ENCODE measurements at regions not wholly inside any gene's neighbourhood (a gene's known extent, or its start where the extent isn't known, plus 50 kb on each side); places are given as distances from the start of the nearest gene placed in this dataset.
"Not testable (repeated sequence)": the region's sequence is repeated elsewhere in the genome, so short reads cannot be mapped to it uniquely, and the experiment has no call there.

DNA sequence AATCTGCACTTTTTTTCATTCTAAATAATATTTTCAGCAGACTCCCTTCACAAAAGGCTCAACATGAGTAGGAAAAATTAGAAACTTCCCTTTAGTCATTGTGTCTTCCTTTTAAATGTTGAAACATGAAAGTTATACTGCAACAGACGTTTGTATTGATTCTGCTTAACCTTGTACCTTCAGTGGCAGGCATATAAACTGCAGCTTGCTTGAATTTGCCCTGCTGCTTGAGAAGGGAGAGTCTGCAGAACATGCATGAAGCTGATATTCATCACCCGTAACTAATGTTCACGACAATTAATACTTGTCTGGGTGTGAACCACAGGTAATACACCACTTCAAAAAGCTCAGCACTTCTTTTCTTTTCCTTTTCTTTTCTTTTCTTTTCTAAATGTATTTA is 294.7 kb upstream of the LRP1B start:
- H3K4me3 ChIP-seq (ENCODE audit: low read depth, low read length): no peak overlapping the region
- H3K36me3 ChIP-seq (ENCODE audit: control insufficient read depth, insufficient read depth, low read length): no peaks in the 10 kb centered on the region
- no peaks in the 10 kb centered on the region for H3K27me3 ChIP-seq (ENCODE audit: control insufficient read depth, insufficient read depth, low read length)
- peaks cover 5% of the 10 kb centered on the region; the same call in 1 of the 2 replicates for H3K4me1 ChIP-seq (ENCODE audit: control insufficient read depth, insufficient read depth, low read length)
- no peak overlapping the region for H3K27ac ChIP-seq (ENCODE audit: low read depth, low read length)
- H3K9ac ChIP-seq (ENCODE audit: low read depth, low read length): no peak overlapping the region
- no peaks in the 10 kb centered on the region for H3K9me3 ChIP-seq (ENCODE audit: control insufficient read depth, insufficient read depth, low read length)

DNA sequence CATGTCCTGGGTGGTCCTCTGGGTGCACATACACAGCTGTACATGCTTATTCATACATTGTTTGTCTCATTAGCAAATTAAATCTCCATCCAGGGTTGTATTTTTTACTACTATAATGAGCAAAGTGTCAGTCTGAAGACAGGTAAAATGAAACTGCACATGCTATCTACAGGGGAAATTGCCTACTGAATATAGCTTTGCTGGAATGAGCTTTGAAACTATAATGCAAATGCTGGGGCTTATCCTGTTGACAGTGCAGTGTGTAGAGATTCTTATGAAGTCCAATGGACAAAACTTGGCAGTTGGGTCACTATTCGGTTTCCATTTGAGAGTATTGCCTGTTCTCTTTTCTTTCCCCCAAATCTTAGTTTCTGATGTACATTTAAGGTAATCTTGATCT is 292.8 kb upstream of the LRP1B start:
- no peaks in the 10 kb centered on the region for H3K36me3 ChIP-seq (ENCODE audit: control insufficient read depth, insufficient read depth, low read length)

DNA sequence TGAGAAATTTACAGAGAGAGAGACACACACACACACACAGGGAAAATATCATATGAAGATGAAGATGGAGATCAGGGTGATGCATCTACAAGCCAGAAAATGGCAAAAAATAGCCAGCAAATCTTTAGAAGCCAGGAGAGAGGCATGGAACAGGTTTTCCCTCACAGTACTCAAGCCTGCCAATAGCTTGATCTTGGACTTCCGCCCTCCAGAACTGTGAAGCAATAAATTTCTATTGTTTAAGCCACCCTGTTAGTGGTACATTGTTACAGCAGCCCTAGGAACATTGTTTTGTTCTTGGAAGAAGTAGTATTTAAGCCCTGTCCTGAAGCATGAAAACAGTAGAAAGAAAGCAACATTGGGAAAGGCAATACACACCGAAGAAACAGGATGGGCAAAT is 292.0 kb upstream of the LRP1B start:
- Histone ChIP-seq H3K4me1 (ENCODE audit: control insufficient read depth, insufficient read depth, low read length) (peaks cover 5% of the 10 kb centered on the region; the same call in 1 of the 2 replicates), H3K4me3 (ENCODE audit: low read depth, low read length) (no peak overlapping the region), H3K27ac (ENCODE audit: low read depth, low read length) (no peak overlapping the region), H3K9ac (ENCODE audit: low read depth, low read length) (no peak overlapping the region), H3K9me3 (ENCODE audit: control insufficient read depth, insufficient read depth, low read length) (no peaks in the 10 kb centered on the region), H3K36me3 (ENCODE audit: control insufficient read depth, insufficient read depth, low read length) (no peaks in the 10 kb centered on the region), H3K27me3 (ENCODE audit: control insufficient read depth, insufficient read depth, low read length) (no peaks in the 10 kb centered on the region)

More for the DNA sequence above, 292.8 kb upstream of the LRP1B start:
- Histone ChIP-seq H3K4me3 (ENCODE audit: low read depth, low read length) (no peak overlapping the region), H3K9me3 (ENCODE audit: control insufficient read depth, insufficient read depth, low read length) (no peaks in the 10 kb centered on the region), H3K4me1 (ENCODE audit: control insufficient read depth, insufficient read depth, low read length) (peaks cover 5% of the 10 kb centered on the region; the same call in 1 of the 2 replicates), H3K9ac (ENCODE audit: low read depth, low read length) (no peak overlapping the region), H3K27me3 (ENCODE audit: control insufficient read depth, insufficient read depth, low read length) (no peaks in the 10 kb centered on the region), H3K27ac (ENCODE audit: low read depth, low read length) (no peak overlapping the region)

DNA sequence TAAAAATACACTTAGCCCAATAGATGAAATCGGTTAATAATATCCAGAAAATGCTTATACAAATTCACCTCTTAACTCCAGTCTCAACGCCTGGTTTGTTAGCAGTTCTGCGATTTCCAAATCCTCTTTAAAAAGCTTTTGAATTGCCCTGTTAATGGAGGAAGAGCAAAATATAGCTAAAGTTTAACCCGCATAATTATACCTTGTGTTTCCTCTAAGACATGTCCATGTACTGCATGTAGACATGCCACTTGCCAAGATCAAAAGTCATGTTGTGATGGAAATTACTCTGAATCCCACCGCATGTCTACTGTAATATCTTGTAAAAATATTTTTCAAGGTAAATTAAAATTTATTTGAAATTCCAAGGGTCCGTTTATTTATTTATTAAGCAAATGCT is 291.2 kb upstream of the LRP1B start:
- no peaks in the 10 kb centered on the region for H3K36me3 ChIP-seq (ENCODE audit: control insufficient read depth, insufficient read depth, low read length)
- no peak overlapping the region for H3K4me3 ChIP-seq (ENCODE audit: low read depth, low read length)
- H3K4me1 ChIP-seq (ENCODE audit: control insufficient read depth, insufficient read depth, low read length): peaks cover 5% of the 10 kb centered on the region; the same call in 1 of the 2 replicates
- no peaks in the 10 kb centered on the region for H3K27me3 ChIP-seq (ENCODE audit: control insufficient read depth, insufficient read depth, low read length)
- no peaks in the 10 kb centered on the region for H3K9me3 ChIP-seq (ENCODE audit: control insufficient read depth, insufficient read depth, low read length)
- no peak overlapping the region for H3K9ac ChIP-seq (ENCODE audit: low read depth, low read length)
- no peak overlapping the region for H3K27ac ChIP-seq (ENCODE audit: low read depth, low read length)

DNA sequence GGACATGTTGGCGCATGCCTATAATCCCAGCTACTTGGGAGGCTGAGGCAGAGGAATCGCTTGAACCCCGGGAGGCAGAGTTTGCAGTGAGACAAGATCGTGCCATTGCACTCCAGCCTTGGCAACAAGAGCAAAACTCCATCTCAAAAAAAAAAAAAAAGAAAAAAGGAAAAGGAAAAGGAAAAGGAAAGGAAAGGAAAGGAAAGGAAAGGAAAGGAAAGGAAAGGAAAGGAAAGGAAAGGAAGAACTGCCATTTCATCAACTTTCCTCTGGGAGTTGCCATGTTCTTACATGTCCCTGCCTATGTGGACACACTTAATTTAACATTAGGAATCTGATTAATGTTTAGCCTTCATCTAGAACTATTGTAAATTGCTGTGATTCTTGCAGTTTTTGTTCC is 287.9 kb upstream of the LRP1B start:
- H3K9me3 ChIP-seq (ENCODE audit: control insufficient read depth, insufficient read depth, low read length); H3K36me3 ChIP-seq (ENCODE audit: control insufficient read depth, insufficient read depth, low read length); H3K4me3 ChIP-seq (ENCODE audit: low read depth, low read length); H3K27ac ChIP-seq (ENCODE audit: low read depth, low read length); H3K27me3 ChIP-seq (ENCODE audit: control insufficient read depth, insufficient read depth, low read length); H3K9ac ChIP-seq (ENCODE audit: low read depth, low read length); H3K4me1 ChIP-seq (ENCODE audit: control insufficient read depth, insufficient read depth, low read length): not testable (repeated sequence)

DNA sequence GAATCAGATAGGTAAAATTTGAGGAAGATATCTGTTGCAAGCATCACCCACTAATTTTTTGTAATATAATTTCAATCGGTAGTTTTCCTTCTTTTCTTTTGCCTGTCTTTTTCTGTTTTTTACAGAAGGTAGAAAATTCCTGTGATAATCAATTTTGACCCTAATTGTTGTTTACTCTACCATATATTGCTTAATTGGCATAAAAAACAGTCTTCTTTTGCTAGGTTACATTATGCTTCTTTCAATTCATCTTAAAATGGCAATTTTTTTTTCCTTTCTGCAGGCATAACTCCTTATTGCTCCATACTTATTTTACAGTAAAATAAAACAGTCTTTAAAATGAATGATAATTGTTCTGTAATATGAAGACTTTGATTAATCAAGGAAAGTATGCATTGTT is 286.2 kb upstream of the LRP1B start:
- no peaks in the 10 kb centered on the region for H3K4me1 ChIP-seq (ENCODE audit: control insufficient read depth, insufficient read depth, low read length)
- no peak overlapping the region for H3K9ac ChIP-seq (ENCODE audit: low read depth, low read length)
- H3K4me3 ChIP-seq (ENCODE audit: low read depth, low read length): no peak overlapping the region
- no peaks in the 10 kb centered on the region for H3K27me3 ChIP-seq (ENCODE audit: control insufficient read depth, insufficient read depth, low read length)
- H3K9me3 ChIP-seq (ENCODE audit: control insufficient read depth, insufficient read depth, low read length): no peaks in the 10 kb centered on the region
- H3K27ac ChIP-seq (ENCODE audit: low read depth, low read length): no peak overlapping the region
- no peaks in the 10 kb centered on the region for H3K36me3 ChIP-seq (ENCODE audit: control insufficient read depth, insufficient read depth, low read length)

DNA sequence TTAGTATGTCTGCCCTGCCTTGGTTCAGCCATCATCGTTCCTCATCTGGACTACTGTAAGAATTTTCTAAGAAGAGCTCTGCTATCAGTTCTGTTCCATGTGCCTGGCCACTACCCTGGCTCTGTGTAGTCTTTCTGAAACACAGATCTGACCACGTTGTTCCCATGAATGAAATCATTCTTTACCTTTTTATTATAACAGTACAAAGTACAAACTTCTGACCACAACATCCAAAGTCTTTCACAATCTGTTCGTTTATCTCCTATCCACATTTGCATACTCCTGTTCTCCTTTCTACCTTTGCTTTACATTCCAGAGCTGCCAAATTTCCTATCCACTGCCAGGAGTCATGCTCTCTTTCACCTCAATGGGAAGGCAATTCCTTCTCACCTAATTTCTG is 284.6 kb upstream of the LRP1B start:
- no peaks in the 10 kb centered on the region for H3K4me1 ChIP-seq (ENCODE audit: control insufficient read depth, insufficient read depth, low read length)
- H3K27ac ChIP-seq (ENCODE audit: low read depth, low read length): no peak overlapping the region
- H3K9me3 ChIP-seq (ENCODE audit: control insufficient read depth, insufficient read depth, low read length): no peaks in the 10 kb centered on the region
- no peak overlapping the region for H3K9ac ChIP-seq (ENCODE audit: low read depth, low read length)
- no peaks in the 10 kb centered on the region for H3K27me3 ChIP-seq (ENCODE audit: control insufficient read depth, insufficient read depth, low read length)
- no peak overlapping the region for H3K4me3 ChIP-seq (ENCODE audit: low read depth, low read length)
- no peaks in the 10 kb centered on the region for H3K36me3 ChIP-seq (ENCODE audit: control insufficient read depth, insufficient read depth, low read length)

DNA sequence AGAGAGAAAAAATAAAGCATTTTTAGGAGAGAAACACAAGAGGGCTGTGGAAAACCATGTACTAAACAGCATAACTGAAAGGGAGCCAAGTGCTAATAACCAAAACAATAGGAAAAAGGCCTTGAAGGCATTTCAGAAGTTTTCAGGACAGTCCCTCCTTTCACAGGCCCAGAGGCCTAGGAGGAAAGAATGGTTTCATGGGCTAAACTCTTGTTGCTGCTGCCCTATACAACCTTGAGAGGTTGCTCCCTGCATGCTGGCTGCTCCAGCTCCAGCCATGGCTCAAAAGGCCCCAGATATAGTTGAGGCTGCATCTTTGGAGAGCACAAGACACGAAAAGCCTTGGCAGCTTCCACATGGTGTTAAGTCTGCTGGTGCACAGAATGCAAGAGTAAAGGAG is 267.4 kb upstream of the LRP1B start:
- Histone ChIP-seq H3K4me1 (ENCODE audit: control insufficient read depth, insufficient read depth, low read length) (no peaks in the 10 kb centered on the region), H3K36me3 (ENCODE audit: control insufficient read depth, insufficient read depth, low read length) (no peaks in the 10 kb centered on the region), H3K4me3 (ENCODE audit: low read depth, low read length) (no peak overlapping the region), H3K9ac (ENCODE audit: low read depth, low read length) (no peak overlapping the region), H3K9me3 (ENCODE audit: control insufficient read depth, insufficient read depth, low read length) (peaks cover 29% of the 10 kb centered on the region), H3K27ac (ENCODE audit: low read depth, low read length) (no peak overlapping the region), H3K27me3 (ENCODE audit: control insufficient read depth, insufficient read depth, low read length) (no peaks in the 10 kb centered on the region)

DNA sequence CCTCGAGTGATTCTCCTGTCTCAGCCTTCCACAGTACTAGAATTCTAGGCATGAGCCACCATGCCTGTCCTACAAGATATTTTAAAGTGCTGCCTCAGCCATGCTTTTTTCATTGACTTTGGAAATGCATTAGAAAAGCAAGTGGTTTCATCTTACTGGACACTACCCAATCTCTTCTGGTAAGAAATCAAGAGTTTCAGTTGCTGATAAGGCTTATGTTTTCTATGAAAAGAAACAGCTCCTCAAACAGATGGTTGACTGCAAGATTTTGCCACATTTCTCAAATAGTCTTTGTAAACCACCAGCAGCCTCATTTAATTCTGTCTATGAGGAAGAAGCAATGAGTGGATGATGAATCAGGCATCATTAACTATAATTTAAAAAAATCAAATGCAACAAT is 264.5 kb upstream of the LRP1B start:
- Histone ChIP-seq H3K27me3 (ENCODE audit: control insufficient read depth, insufficient read depth, low read length) (no peaks in the 10 kb centered on the region), H3K36me3 (ENCODE audit: control insufficient read depth, insufficient read depth, low read length) (no peaks in the 10 kb centered on the region), H3K9ac (ENCODE audit: low read depth, low read length) (no peak overlapping the region), H3K4me1 (ENCODE audit: control insufficient read depth, insufficient read depth, low read length) (no peaks in the 10 kb centered on the region), H3K27ac (ENCODE audit: low read depth, low read length) (no peak overlapping the region), H3K4me3 (ENCODE audit: low read depth, low read length) (no peak overlapping the region), H3K9me3 (ENCODE audit: control insufficient read depth, insufficient read depth, low read length) (peaks cover 28% of the 10 kb centered on the region)

DNA sequence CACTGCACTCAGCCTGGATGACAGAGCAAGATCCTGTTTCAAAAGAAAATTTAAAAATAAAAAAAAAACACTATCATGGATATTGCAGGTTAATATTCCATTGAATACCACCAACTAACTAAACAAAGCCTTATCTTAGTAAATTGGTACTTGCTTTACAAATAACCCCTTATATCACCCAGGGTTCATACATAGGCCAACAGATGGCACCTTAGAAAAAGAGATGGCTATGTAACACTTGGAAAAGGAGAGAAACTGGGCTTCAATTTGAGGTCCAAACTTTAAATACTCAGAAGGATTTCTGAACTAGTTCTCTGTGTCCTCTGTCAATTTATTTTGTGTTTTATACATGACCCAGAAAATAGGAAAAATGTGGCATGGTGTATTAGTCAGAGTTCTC is 249.6 kb upstream of the LRP1B start:
- Histone ChIP-seq H3K36me3 (ENCODE audit: control insufficient read depth, insufficient read depth, low read length) (no peaks in the 10 kb centered on the region), H3K9ac (ENCODE audit: low read depth, low read length) (no peak overlapping the region), H3K4me3 (ENCODE audit: low read depth, low read length) (no peak overlapping the region), H3K27ac (ENCODE audit: low read depth, low read length) (no peak overlapping the region), H3K27me3 (ENCODE audit: control insufficient read depth, insufficient read depth, low read length) (no peaks in the 10 kb centered on the region), H3K9me3 (ENCODE audit: control insufficient read depth, insufficient read depth, low read length) (no peaks in the 10 kb centered on the region), H3K4me1 (ENCODE audit: control insufficient read depth, insufficient read depth, low read length) (no peaks in the 10 kb centered on the region)

DNA sequence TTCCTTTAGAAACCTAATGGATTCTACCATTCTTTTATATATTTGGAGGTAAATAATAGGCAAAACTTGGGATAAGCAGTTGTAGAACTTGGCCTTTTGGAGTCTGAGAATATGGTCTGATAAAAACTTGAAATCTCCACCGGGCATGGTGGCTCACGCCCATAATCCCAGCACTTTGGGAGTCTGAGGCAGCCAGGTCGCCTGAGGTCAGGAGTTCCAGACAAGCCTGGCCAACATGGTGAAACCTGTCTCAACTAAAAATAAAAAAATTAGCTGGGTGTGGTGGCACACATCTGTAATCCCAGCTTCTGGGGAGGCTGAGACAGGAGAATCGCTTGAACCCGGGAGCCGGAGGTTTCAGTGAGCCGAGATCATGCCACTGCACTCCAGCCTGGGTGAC is 231.3 kb upstream of the LRP1B start:
- H3K27me3 ChIP-seq (ENCODE audit: control insufficient read depth, insufficient read depth, low read length); H3K4me3 ChIP-seq (ENCODE audit: low read depth, low read length); H3K36me3 ChIP-seq (ENCODE audit: control insufficient read depth, insufficient read depth, low read length); H3K27ac ChIP-seq (ENCODE audit: low read depth, low read length); H3K9ac ChIP-seq (ENCODE audit: low read depth, low read length); H3K9me3 ChIP-seq (ENCODE audit: control insufficient read depth, insufficient read depth, low read length): not testable (repeated sequence)
- H3K4me1 ChIP-seq (ENCODE audit: control insufficient read depth, insufficient read depth, low read length): peaks cover 17% of the 10 kb centered on the region; the same call in 1 of the 2 replicates

DNA sequence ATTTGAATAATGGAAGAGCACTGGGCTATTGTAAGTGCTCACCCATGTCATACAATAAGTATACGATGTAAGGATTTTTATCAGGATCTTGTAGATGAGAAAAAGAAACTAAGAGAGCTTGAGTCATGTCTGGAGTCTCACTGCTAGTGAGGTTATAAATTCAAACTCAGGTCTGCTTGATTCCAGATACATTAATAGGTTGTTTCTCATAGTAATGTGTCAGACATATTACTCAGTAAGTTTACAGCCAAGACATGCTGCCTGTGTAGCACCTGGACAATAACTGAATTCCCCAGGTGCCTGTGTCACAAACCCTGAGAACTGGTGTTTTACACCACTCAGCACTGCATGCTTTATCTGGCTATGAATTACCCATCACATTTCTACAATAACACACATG is 216.9 kb upstream of the LRP1B start:
- no peak overlapping the region for H3K9ac ChIP-seq (ENCODE audit: low read depth, low read length)
- no peaks in the 10 kb centered on the region for H3K27me3 ChIP-seq (ENCODE audit: control insufficient read depth, insufficient read depth, low read length)
- H3K27ac ChIP-seq (ENCODE audit: low read depth, low read length): no peak overlapping the region
- H3K9me3 ChIP-seq (ENCODE audit: control insufficient read depth, insufficient read depth, low read length): no peaks in the 10 kb centered on the region
- H3K36me3 ChIP-seq (ENCODE audit: control insufficient read depth, insufficient read depth, low read length): no peaks in the 10 kb centered on the region
- no peaks in the 10 kb centered on the region for H3K4me1 ChIP-seq (ENCODE audit: control insufficient read depth, insufficient read depth, low read length)
- H3K4me3 ChIP-seq (ENCODE audit: low read depth, low read length): no peak overlapping the region

Measured in HUES48 (cell line).